ENCODE measurements at regions not wholly inside any gene's neighbourhood (a gene's known extent, or its start where the extent isn't known, plus 50 kb on each side); places are given as distances from the start of the nearest gene placed in this dataset.

GRCh38 chr4:147118528-147118927, 172.9 kb upstream of the TTC29 start:
- Histone ChIP-seq H3K27ac (ENCODE audit: extremely low read depth, low read depth, low read length) (no peak overlapping the region), H3K4me3 (no peak overlapping the region), H3K9me1 (ENCODE audit: control insufficient read depth, insufficient read depth, low read length) (no peaks in the 10 kb centered on the region), H3K27me3 (ENCODE audit: control insufficient read depth in 2 of 2, insufficient read depth in 2 of 2, low read length in 2 of 2) (no peaks in the 10 kb centered on the region), H3K36me3 (ENCODE audit: control insufficient read depth, insufficient read depth, low read length) (no peaks in the 10 kb centered on the region), H4K20me1 (replicated peaks; ENCODE audit: control insufficient read depth, insufficient read depth, low read length) (no peaks in the 10 kb centered on the region), H3K4me2 (ENCODE audit: insufficient read depth, low read length) (no peak overlapping the region), H3K9me3 (replicated peaks; ENCODE audit: control insufficient read depth, insufficient read depth, low read depth, low read length) (no peaks in the 10 kb centered on the region), H3K79me2 (ENCODE audit: control insufficient read depth, insufficient read depth, low read length) (no peaks in the 10 kb centered on the region), H3K9ac (ENCODE audit: insufficient read depth in 1 of 2, low read depth in 2 of 2, low read length in 2 of 2) (no peak overlapping the region), H3K4me1 (replicated peaks in 1 of 2; ENCODE audit: control insufficient read depth in 2 of 2, insufficient read depth in 2 of 2, low read length in 2 of 2) (no peaks in the 10 kb centered on the region), H2AFZ (ENCODE audit: low read depth, low read length) (no peak overlapping the region)
- ChIA-PET CTCF (ENCODE audit: low intra/inter-chr PET ratio) (no interaction called here), POLR2A (no interaction called here)
- ATAC-seq: no peak
- FAIRE-seq: no peak
- no peak for TF ChIP-seq CEBPB (tag; IDR thresholded peaks at IDR 0.05)
- TF ChIP-seq HCFC1 (IDR thresholded peaks at IDR 0.05; ENCODE audit: low read depth, low read length): no peak
- TF ChIP-seq PML (IDR thresholded peaks at IDR 0.05; ENCODE audit: low read length): no peak
- TF ChIP-seq ID3 (CRISPR knock-in tag; IDR thresholded peaks at IDR 0.05): no peak
- TF ChIP-seq ID3 (tag; IDR thresholded peaks at IDR 0.05): no peak
- no peak for TF ChIP-seq HSF4 (CRISPR knock-in tag; IDR thresholded peaks at IDR 0.05; ENCODE audit: borderline replicate concordance)
- TF ChIP-seq CTCFL (IDR thresholded peaks at IDR 0.05; ENCODE audit: borderline replicate concordance, insufficient read depth, low read depth, low read length, poor library complexity, severe bottlenecking): no peak
- TF ChIP-seq CCNT2 (IDR thresholded peaks at IDR 0.05; ENCODE audit: borderline replicate concordance, extremely low read depth, insufficient read length, low read depth, low read length): no peak
- TF ChIP-seq ZBTB43 (CRISPR knock-in tag; IDR thresholded peaks at IDR 0.05): no peak
- TF ChIP-seq NCOA6 (IDR thresholded peaks at IDR 0.05): no peak
- no TSS peak for BruUV-seq (replicated peaks)
- DNase-seq (ENCODE audit: extremely low read depth in 1 of 4, low spot score in 3 of 4): no peak
- WGBS (ENCODE audit: insufficient coverage, low coverage, missing lambda C conversion rate): 0% methylated on average over 2 of the region's 2 CpGs
- intact Hi-C loops (cut with micrococcal nuclease): no loop called here
- in situ Hi-C loops (cut with MboI): no loop called here
